Endothelial cell of umbilical vein (primary cell): ENCODE measurements at regions not wholly inside any gene's neighbourhood (a gene's known extent, or its start where the extent isn't known, plus 50 kb on each side); places are given as distances from the start of the nearest gene placed in this dataset.

Experiments
- CTCF ChIP-seq, 2 donors: IDR thresholded peaks; 1 replicate in 1 of 2; 2 replicates in 1 of 2; pipeline ENCODE4 v1.5.1; 2011; ENCODE audit warnings: low read length in 2 of 2, mild to moderate bottlenecking in 2 of 2, moderate library complexity in 2 of 2, control low read depth in 1 of 2, inconsistent platforms in 1 of 2, low read depth in 1 of 2; ENCODE audit not compliant: insufficient read depth in 1 of 2; ENCODE audit errors: extremely low read depth in 1 of 2
- EZH2 ChIP-seq: IDR thresholded peaks from 2 replicates; pipeline ENCODE4 v1.6.1; 2012; ENCODE audit warnings: borderline replicate concordance, low read depth, mild to moderate bottlenecking, moderate library complexity, low read length, inconsistent platforms; ENCODE audit not compliant: severe bottlenecking
- FOS ChIP-seq: IDR thresholded peaks from 2 replicates; pipeline ENCODE4 v1.6.1; 2011; ENCODE audit warnings: mild to moderate bottlenecking, low read length, moderate library complexity, borderline replicate concordance; ENCODE audit not compliant: insufficient read depth
- GATA2 ChIP-seq: IDR thresholded peaks from 2 replicates; pipeline ENCODE4 v1.7.0; 2011; ENCODE audit warnings: low read depth, mild to moderate bottlenecking, moderate library complexity, mixed read lengths, low read length; ENCODE audit not compliant: insufficient read length, insufficient read depth
- MAX ChIP-seq: IDR thresholded peaks from 2 replicates; pipeline ENCODE4 v1.6.1; 2011; ENCODE audit not compliant: insufficient read depth, insufficient read length
- MYC ChIP-seq: IDR thresholded peaks from one replicate; pipeline ENCODE4 v1.6.1; 2011; ENCODE audit warnings: mild to moderate bottlenecking, low read depth, low read length
- POLR2A ChIP-seq: IDR thresholded peaks from 2 replicates; pipeline ENCODE4 v1.6.1; 2012; ENCODE audit warnings: low read depth, mild to moderate bottlenecking, control low read depth, low read length
- POLR2AphosphoS5 ChIP-seq: IDR thresholded peaks from 2 replicates; pipeline ENCODE4 v1.6.1; 2012; ENCODE audit warnings: low read depth, mild to moderate bottlenecking, control low read depth, low read length, moderate library complexity; ENCODE audit not compliant: insufficient read depth

- no peak for TF ChIP-seq CTCF (IDR thresholded peaks at IDR 0.05; ENCODE audit: extremely low read depth in 1 of 2, insufficient read depth in 1 of 2, low read depth in 1 of 2, low read length in 2 of 2)
- no peak for TF ChIP-seq EZH2
- TF ChIP-seq POLR2A, result no peak
- TF ChIP-seq MYC, result no peak
- no peak for TF ChIP-seq FOS
- no peak for TF ChIP-seq POLR2AphosphoS5
- no peak for TF ChIP-seq MAX
- TF ChIP-seq GATA2, result no peak
Observed at GRCh38 chr18:67568166-67568565, 51.6 kb upstream of the DSEL start.
